Activated naive CD4-positive, alpha-beta T cell treated with anti-CD3 and anti-CD28 coated beads, Interleukin-2, amount 50 U/mL, for 16 hours (primary cell): ENCODE measurements at regions not wholly inside any gene's neighbourhood (a gene's known extent, or its start where the extent isn't known, plus 50 kb on each side); places are given as distances from the start of the nearest gene placed in this dataset.
"Not testable (repeated sequence)": the region's sequence is repeated elsewhere in the genome, so short reads cannot be mapped to it uniquely, and the experiment has no call there.

Experiments
- DNase-seq: peaks from one replicate; pipeline ENCODE4 v3.0.0-alpha.2; 2020

DNA sequence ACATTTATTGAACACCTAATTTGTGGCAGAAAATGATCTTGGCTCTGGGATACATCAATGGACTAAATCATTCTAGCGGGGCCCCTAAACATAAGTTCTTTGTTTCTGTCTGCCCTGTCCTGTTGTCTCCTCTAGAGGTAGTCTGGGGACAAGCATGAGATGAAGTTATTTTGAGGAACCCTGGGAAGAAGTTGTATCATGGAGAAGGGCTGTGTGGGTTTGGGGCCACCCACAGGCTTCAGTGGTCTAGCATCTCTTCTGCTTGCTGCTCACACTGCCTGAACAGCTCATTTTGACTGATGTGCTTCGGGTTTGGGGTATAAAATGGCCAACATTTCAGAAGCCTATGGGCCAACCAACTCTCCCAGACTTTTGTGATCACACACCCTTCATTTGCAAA is 50.3 kb upstream of the OSBPL11 start:
- DNase-seq, result no peak

- no peak for DNase-seq
Measured at GRCh38 chr3:125646581-125646980, 51.3 kb upstream of the OSBPL11 start.

GRCh38 chr3:125647318-125648014 is 52.2 kb upstream of the OSBPL11 start:
- DNase-seq, result no peak

DNA sequence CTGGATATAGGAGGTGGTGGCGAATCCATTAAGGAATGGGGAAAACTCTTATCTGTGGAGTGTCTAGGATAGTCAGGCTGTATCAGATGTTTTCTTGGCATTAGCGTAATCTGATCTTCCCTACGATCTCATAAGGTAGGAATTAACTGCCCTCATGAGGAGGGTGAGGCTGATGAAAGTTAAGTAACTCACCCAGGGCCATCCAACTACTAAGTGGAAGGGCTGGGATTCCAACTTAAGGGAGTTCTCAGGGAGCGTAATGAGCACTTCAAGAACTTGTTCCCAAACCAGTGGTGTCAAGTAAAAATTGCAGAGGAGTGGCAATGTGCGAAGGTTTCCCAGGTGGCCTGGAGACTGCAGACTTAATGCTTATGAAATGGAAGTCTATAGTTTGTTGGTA is 55.9 kb upstream of the OSBPL11 start:
- no peak for DNase-seq

GRCh38 chr3:125652349-125652748 is 57.1 kb upstream of the OSBPL11 start:
- DNase-seq, result no peak

- DNase-seq, result no peak
Measured at GRCh38 chr3:125654526-125654925, 59.2 kb upstream of the OSBPL11 start.

- DNase-seq, result no peak
Measured at GRCh38 chr3:125662675-125663074, 67.4 kb upstream of the OSBPL11 start.

GRCh38 chr3:125670352-125670751 is 75.1 kb upstream of the OSBPL11 start:
- DNase-seq, result no peak

- DNase-seq, result no peak
Measured at GRCh38 chr3:125670945-125671344, 75.6 kb upstream of the OSBPL11 start.

GRCh38 chr3:125671461-125672243 is 76.4 kb upstream of the OSBPL11 start:
- DNase-seq, result no peak

- no peak for DNase-seq
Measured at GRCh38 chr3:125675791-125676190, 80.5 kb upstream of the OSBPL11 start.

DNA sequence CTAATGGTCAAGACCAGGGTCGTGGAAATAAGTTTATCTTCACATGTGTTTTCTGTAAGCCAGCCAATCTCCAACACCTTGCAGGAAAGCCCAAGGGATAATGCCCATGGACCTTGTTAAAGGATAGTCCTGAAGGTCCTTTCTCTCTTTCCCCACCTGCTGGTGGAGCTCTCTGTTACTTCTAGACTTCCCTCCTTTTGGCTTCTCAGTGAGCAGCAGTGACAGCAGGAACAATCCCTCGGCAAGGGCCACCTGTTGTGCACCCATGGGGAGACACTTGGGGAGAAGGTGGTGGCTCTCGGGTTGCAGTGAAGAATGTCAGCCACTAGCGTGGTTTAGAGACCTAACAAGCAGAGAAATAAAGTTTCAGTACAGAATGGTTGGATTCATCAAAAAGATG is 84.0 kb upstream of the OSBPL11 start:
- no peak for DNase-seq

DNA sequence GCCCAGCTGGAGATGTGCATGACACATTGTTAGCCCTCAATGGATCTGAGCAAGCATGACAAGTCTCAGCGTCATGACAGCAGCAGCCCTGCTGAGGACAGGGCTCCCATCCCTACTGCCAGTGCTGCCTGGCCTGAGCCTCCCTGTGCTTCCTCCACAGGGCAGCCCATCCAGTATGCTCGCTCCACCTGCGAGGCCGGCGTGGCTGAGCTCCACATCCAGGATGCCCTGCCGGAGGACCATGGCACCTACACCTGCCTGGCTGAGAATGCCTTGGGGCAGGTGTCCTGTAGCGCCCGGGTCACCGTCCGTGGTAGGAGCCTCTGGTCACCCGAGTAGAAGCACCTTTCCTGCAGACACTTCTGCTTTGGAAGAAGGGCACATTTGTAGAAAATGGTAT is 85.8 kb upstream of the OSBPL11 start:
- DNase-seq, result no peak

DNA sequence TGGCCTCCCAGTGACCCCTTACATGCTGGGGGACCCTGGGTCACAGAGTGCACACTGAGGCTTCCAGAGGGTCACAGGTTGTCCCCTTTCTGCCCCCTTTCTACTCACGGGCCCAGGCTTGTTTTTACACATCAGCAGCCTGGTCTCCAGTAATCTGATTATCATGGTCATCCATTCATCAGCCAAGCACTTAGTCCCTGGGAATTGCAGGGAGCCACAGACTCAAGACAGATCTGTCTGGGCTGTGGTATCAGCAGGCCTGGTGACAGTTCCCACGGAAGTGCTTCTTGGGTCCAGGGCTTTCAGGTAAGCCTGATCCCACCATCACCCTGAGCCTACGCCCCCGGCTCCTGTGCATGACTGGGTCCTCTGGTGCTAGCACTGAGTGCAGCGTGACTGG is 86.6 kb upstream of the OSBPL11 start:
- not testable (repeated sequence) for DNase-seq

DNA sequence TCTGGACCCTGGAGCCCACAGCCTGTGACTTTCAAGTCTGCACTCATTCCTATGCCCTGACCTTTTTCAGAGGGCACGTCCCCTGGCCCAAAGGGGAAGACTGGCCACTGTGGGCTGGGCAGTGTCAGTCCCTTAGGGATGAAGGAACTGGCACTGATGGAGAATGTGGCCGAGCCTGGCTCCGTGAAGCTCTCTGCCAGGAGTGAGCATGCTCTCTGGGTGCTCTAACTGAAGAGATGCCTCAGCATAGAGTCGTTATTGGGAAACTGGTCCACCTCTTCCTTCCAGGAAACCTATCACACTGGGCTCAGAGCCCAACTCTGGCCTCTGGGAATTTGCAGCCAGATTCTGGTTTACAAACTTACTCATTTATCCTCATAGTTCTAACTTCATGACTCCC is 87.3 kb upstream of the OSBPL11 start:
- not testable (repeated sequence) for DNase-seq

DNA sequence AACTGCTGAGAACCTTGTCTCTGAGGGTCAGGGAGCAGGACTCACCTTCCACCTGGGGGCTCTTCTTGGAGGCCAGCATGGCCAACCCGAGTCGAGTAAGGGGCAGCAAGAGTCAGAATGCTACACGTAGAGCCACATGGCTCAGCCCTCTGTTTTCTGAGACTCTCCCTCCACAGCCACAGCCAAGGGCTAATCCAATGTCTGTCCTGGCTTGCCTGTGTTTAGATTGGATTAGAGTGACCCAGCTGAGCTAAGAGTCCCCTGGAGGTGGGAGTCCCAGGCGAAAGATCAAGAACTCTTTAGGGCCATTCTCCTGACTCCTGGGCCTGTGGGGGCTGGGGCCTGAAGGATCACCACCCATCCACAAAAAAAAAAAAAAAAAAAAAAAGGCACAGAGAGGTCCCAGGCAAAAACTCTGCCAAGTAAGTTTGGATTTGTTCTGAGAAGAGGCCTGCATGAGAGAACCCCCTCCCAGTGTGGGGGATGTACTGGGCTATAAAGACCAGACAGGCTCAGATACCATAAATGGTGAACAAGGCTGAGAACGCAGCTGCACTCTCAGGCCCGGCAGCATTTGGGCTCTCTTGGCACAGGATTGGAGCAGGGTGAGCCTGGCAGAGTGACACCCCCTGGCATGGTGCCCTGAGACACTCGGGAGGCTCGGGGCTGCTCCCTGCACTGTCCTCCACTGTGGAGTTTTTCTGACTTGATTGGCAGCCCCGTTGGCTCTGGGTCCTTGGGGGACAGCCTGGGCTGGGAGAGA is 88.0 kb upstream of the OSBPL11 start:
- no peak for DNase-seq

GRCh38 chr3:125684199-125684598 is 88.9 kb upstream of the OSBPL11 start:
- DNase-seq, result no peak

GRCh38 chr3:125685741-125686140 is 90.4 kb upstream of the OSBPL11 start:
- not testable (repeated sequence) for DNase-seq

DNA sequence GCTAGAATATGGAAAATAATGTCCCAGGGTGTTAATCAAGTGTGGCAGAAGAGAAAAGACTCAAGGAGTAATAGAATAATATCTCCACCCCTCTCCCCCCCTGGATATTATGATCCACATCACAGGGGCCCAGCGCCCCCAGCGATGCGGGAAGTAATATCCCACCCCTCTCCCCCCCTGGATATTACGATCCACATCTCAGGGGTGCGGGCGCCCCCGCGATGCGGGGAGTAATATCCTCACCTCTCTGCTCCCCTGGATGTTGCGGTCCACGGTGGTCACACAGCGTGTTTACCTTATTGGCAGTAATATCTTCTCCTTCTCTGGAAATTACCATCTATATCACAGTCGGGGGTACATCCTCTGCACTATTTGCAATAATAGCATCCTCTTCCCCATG is 97.1 kb upstream of the OSBPL11 start:
- no peak for DNase-seq

DNA sequence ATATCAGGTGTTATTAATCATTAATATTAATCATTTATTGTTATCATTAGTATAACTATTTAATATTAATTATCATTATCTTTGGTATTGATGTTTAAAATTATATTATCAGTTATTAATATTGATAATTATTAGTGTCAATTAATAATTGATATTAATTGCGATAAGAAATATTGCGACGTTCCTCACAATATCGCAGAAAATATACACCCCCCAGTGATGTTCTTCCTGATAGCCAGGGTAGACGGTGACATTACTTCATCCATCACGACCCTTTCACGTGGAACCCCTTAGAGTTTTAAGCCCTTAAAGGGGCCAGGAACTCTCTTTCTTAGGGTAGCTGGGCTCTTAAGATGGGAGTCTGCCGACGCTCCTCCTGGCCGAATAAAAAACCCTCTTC is 98.6 kb upstream of the OSBPL11 start:
- DNase-seq, result no peak

GRCh38 chr3:125694761-125695294 is 99.5 kb upstream of the OSBPL11 start:
- no peak for DNase-seq

- no peak for DNase-seq
Measured at GRCh38 chr3:125695688-125696087, 100.4 kb upstream of the OSBPL11 start.

GRCh38 chr3:125697126-125697525 is 101.8 kb upstream of the OSBPL11 start:
- not testable (repeated sequence) for DNase-seq
